ENCODE measurements at regions not wholly inside any gene's neighbourhood (a gene's known extent, or its start where the extent isn't known, plus 50 kb on each side); places are given as distances from the start of the nearest gene placed in this dataset.

DNA sequence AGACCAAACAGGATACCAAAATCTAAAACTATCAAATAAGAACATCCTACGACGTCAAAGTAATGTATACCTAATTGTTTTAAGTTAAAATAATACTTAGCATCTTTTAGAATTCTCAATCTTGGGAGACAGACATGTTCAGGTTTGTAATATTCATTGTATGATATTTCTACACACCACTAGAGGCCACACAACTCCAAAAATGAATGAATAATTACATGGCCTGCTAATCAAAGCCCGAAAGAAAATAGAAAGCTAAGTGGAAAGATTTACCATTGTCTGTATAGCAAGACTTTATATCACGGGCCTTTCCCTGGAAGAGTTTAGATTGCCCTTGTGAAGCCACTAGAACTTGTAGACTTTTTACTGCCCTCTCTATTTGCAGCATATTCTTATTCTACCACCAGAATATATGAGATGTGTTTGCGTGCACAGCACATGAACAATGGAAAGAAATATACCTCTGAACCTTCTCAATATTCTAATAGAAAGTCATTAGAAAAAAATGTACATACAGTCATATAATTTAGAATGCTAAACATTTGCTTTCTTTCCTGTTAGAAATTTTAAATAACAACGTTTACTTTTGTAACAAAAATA lies 380.1 kb upstream of the NUDT12 start:
- DNase-seq (ENCODE audit: extremely low read depth in 1 of 2, low read depth in 1 of 2): no peak

GRCh38 chr5:103941596-103941995 lies 379.0 kb upstream of the NUDT12 start:
- DNase-seq (ENCODE audit: extremely low read depth in 1 of 2, low read depth in 1 of 2): no peak

- no peak for DNase-seq (ENCODE audit: extremely low read depth in 1 of 2, low read depth in 1 of 2)
Observed at GRCh38 chr5:103938146-103938695, 375.6 kb upstream of the NUDT12 start.

DNA sequence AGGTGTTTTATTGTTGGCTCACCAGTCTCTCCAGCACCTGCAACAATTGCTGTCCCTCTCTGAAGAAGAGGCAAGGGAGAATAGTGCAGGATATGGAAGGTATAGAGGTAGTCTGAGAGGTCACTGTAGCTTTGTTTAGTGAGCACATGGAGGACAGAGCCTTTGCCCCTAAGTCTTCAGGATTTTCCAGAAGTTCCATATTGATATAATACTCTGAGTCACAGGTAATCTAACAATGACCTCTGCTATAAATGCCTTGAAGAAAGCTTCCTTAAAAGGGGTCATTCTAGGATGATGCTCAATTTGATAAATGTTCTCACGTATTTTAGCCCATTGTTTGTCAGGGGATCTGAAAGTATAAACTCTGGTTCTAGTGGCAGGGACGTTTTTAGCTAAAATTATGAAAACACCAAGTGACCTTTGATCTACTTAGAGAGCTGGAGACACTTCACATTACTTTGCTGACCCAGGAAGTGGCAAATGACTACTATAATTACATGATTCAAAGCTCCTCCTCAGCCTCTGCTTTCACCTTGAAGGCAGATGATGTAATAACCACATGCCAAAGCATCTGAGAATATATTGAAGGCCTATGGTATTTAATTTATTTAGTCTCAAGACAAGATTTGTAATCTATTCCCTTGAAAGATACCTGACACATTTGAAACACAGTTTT lies 366.9 kb upstream of the NUDT12 start:
- no peak for DNase-seq (ENCODE audit: extremely low read depth in 1 of 2, low read depth in 1 of 2)

DNA sequence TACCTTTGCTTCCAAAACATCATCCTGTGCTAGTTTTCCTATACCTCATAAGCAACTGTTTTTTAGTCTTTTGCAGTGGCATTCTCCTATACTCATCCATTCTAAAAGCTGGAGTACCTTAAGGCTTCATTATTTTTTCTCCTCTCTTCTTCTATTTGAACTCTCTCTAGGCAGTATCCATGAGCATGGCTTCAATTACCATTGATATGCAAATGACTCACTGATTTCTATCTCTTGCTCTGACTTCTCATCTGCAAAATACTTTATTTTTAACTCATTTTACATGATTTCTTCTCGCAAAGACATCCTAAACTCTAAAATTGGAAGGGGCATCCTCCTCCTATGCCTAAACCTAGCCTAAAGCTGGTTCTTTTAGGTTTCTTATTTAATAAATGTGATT lies 365.1 kb upstream of the NUDT12 start:
- DNase-seq (ENCODE audit: extremely low read depth in 1 of 2, low read depth in 1 of 2): no peak

- DNase-seq (ENCODE audit: extremely low read depth in 1 of 2, low read depth in 1 of 2): no peak
Observed at GRCh38 chr5:103923616-103924168, 361.1 kb upstream of the NUDT12 start.

GRCh38 chr5:103919506-103919905 lies 356.9 kb upstream of the NUDT12 start:
- no peak for DNase-seq (ENCODE audit: extremely low read depth in 1 of 2, low read depth in 1 of 2)

DNA sequence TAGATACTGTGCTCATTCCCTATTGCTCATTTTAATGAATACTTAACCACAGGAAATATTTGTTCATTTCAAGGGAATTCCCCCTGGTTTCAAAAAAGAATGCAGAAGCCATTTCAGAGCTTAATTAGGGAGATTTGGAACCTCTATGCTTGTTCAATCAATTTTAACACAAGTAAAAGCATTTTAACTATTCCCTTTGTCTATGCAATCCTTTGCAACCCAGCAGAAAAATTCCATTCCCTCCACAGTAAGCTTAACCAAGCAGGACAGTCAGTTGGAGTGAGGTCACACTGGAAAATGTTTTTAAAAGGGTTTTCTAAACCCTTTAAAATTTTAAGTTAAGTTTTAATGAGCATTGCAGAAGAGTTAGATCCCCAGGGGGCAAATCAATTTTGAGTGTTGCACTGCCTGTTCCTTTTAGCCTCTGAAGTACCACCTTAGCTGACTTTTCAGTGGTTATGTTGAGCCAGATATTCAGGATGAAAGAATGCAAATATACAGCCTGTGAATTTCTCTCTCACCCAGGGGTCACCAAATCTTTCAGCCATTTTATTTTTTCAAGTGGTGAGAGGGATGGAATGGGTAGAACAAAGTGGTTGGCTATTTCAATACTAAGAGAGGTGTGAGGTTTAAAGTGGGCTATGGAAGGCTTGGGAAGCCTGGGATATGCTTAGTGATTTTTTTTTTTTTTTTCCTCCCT lies 356.2 kb upstream of the NUDT12 start:
- no peak for DNase-seq (ENCODE audit: extremely low read depth in 1 of 2, low read depth in 1 of 2)

DNA sequence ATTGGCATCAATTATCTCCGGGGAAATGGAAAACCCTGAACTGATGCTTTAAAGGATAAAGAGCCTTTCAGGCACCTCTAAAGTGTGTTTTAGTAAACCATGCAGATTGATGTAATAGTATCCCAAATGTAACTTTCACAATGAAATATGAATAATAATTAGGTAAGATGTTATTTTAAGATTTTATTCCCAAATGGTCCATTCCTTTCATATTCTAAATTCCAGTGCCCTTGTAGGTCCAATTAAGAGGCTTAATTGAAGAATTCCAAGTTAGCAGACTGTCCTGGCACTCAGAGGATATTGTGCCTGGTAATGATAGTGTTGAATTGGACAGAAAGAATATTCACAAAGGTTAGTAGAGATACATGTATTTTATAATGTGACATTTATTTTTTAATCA lies 352.5 kb upstream of the NUDT12 start:
- DNase-seq (ENCODE audit: extremely low read depth in 1 of 2, low read depth in 1 of 2): no peak

DNA sequence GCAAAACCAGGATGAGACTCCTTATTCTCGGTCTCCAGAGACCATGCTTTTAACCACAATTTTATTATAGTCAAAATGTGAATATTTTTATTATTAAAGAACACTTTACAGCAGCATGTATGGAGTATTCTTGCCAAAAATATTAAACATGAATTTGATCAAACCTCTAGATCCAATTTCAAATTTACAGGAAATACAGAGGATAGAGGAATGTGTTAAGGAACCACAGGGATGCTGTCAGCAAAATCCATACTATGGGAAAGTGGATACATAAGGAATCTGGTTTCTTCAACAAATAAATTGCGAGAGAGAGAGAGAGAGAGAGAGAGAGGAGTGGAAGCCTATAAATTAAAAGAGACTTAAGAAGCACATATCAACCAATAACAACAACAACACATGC lies 348.2 kb upstream of the NUDT12 start:
- DNase-seq (ENCODE audit: extremely low read depth in 1 of 2, low read depth in 1 of 2): no peak

GRCh38 chr5:103910011-103910410 lies 347.4 kb upstream of the NUDT12 start:
- no peak for DNase-seq (ENCODE audit: extremely low read depth in 1 of 2, low read depth in 1 of 2)

DNA sequence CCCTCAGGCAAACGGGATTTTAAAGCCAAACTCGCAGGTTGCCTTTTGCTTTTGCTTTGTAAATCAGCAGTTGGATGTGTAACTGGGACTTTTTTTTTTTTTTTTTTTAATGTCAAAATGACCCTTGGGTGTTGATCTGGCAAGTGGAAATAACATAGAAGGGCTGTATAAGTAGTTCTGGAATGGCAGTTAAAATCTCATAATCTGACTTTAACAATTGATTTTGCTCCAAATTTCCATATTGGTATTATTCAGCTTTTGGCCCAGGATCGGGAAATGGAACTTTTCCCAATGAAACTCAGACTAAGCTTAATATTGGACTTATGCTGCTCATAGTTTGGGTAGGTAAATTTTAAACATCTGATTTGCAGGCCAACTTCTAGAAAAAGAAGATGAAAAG lies 346.8 kb upstream of the NUDT12 start:
- no peak for DNase-seq (ENCODE audit: extremely low read depth in 1 of 2, low read depth in 1 of 2)

DNA sequence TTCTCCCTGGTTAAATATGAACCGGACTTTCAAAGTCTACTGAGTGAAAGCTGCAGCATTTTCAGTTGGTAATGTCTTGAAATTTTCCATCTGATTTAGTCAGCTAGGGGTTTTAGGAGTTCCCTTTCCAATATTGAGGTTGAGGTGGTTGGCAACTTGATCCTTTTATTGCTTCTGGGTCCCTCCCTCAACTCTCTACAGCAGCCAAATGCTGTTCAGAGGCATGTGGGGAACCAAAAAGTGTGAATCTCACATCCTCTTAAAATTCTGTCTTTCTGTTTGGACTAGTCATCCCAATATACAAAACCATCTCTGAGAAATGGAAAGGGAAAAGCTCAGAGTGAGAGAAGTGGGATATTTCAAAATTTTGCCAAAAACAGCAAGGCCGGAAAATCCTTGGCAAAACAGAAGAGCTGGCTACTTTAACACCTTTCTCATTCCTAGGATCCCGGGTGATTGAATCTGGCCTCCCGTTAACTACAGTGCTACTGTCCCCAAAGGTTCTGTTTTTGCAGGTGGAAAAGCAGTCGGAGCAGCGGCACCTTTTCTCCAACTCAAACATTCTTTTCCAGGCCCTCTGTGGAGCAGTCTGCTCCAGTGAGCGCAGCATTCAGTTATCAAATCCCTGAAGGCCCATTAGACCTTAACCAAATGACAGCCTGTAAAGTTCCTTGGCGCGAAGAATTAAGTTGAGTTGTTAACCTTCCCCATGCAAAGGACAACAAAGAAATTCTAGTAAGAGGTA lies 345.9 kb upstream of the NUDT12 start:
- no peak for DNase-seq (ENCODE audit: extremely low read depth in 1 of 2, low read depth in 1 of 2)

DNA sequence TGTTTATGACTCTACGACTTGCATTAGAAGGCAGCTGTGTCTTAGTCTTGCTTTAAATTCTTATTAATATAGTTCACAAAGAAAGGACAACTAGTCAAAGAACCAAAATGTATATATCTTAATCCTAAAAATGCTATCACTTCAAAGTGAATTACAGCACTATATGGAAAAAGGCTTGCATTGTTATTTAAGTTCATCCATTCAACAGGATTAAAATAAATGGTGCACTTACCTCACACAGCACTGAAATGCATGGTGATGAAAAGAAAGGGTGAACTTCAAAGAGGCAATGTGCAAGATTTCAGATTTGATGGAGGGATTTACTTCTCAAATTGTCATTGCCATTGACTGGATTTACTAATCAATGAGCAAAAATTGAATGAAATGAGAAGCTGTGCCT lies 344.4 kb upstream of the NUDT12 start:
- no peak for DNase-seq (ENCODE audit: extremely low read depth in 1 of 2, low read depth in 1 of 2)

DNA sequence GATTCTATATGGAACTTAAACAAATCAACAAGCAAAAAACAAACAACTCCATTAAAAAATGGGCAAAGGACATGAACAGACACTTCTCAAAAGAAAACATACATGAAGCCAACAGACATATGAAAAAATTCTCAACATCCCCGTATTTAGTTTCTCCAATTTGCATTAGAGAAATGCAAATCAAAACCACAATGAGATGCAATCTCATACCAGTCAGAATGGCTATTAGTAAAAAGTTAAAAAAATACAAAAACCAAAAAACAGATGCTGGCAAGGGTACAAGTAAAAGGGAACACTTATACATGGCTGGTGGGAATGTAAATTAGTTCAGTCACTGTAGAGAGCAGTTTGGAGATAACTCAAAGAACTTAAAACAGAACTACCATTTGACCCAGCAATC lies 342.1 kb upstream of the NUDT12 start:
- DNase-seq (ENCODE audit: extremely low read depth in 1 of 2, low read depth in 1 of 2): no peak

GRCh38 chr5:103902893-103903292 lies 340.3 kb upstream of the NUDT12 start:
- no peak for DNase-seq (ENCODE audit: extremely low read depth in 1 of 2, low read depth in 1 of 2)

DNA sequence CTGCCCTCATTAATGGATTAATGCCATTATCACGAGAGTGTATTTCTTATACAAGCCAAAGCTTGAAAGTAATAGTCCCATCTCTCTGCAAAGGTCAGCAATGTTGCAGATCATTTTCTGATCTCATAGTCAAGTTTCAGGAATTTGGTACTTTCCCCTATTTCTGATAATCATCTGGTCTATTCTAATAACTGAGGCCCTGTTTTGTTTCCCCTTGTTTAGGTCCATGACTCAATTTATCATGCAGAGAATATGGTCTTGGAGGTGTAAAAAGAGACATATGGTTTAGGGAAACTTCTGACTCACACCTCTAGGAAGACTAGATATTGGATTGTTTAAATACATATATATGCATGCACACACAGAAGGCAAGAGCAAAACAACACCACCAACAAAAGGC lies 339.3 kb upstream of the NUDT12 start:
- no peak for DNase-seq (ENCODE audit: extremely low read depth in 1 of 2, low read depth in 1 of 2)

DNA sequence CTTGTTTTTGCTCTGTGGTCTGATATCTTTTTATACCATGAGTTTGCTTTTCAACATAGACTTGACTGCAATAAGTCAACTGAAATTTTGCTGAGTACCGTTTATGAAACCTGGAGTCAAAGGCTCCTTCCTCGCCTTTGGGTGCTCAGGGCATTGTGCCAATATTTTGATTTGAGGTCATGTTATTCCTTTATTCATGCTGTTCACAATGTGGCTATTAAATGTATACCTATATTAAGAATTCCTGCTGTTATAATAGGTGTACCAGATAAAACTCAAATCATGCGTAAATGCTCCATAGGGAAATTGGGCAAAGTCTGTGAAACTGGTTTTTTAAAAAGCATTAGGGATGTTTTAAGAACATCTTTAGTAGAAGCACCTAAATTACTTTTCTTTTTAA lies 334.0 kb upstream of the NUDT12 start:
- no peak for DNase-seq (ENCODE audit: extremely low read depth in 1 of 2, low read depth in 1 of 2)

DNA sequence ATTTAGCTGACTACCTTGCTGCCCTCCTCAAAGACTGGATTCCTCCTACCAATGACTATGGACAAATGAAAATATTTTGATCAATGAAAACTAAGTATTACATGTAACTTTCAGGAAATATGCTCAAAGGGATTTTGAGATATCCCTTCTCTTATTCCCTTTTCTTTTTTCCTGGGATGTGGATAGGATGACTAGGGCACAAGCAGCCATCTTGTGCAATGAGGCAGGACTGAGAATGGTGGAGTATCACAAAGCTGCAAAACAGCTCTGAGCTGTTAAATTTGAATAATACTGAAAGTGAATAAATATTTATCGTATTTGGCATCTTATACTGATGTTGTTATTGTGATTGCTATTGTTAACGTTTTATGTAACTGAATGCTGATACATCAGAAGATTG lies 333.1 kb upstream of the NUDT12 start:
- DNase-seq (ENCODE audit: extremely low read depth in 1 of 2, low read depth in 1 of 2): no peak

GRCh38 chr5:103894882-103895281 lies 332.3 kb upstream of the NUDT12 start:
- DNase-seq (ENCODE audit: extremely low read depth in 1 of 2, low read depth in 1 of 2): no peak

DNA sequence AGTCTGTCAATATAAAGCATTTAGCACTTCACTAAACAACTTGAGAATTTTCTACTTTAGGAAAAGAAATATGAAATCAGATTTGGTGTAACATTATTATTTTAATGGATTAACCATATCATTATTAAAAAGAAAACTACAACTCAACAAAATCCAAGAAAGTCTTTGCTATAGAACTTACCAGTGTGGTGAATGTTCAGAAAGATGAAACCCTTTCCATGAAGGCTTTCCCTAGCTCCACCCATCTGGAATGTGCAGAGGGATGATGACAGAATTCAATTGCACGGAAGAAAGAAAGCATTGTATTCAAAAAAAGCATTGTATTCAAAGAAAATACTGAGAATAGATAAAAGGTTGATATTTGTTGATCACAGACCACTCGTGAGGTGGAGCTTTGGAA lies 328.6 kb upstream of the NUDT12 start:
- no peak for DNase-seq (ENCODE audit: extremely low read depth in 1 of 2, low read depth in 1 of 2)
